Breast epithelium (tissue), 4 donors: ENCODE measurements at regions not wholly inside any gene's neighbourhood (a gene's known extent, or its start where the extent isn't known, plus 50 kb on each side); places are given as distances from the start of the nearest gene placed in this dataset.

ENCODE experiments used
- DNase-seq, 2 donors: peaks; one replicate each; pipeline ENCODE4 v3.0.0-alpha.2; 2019; ENCODE audit warnings: low spot score in 2 of 2
- H3K27ac ChIP-seq, 2 donors: fragments of 200-600 bp; sonication (generic) in 1 of 2; one replicate each; pipeline ENCODE4 v1.5.1; 2016 to 2019; ENCODE audit warnings: mild to moderate bottlenecking in 1 of 2
- H3K27me3 ChIP-seq, 2 donors: fragments of 200-600 bp; sonication (generic) in 1 of 2; one replicate each; pipeline versions ENCODE4 v1.5.1 to v1.6.0; 2017 to 2019; ENCODE audit warnings: control low read depth in 1 of 2, mild to moderate bottlenecking in 1 of 2
- H3K36me3 ChIP-seq: fragments of 200-600 bp; one replicate; pipeline ENCODE4 v1.5.1; 2019
- H3K4me1 ChIP-seq, 2 donors: fragments of 200-600 bp; sonication (generic); one replicate each; pipeline ENCODE4 v1.5.1; 2016 to 2019; ENCODE audit warnings: control low read depth in 1 of 2
- H3K4me3 ChIP-seq, 3 donors: fragments of 200-600 bp; sonication (generic); 1 replicate in 2 of 3; 2 replicates in 1 of 3; pipeline ENCODE4 v1.5.1; 2016 to 2019; ENCODE audit warnings: mild to moderate bottlenecking in 3 of 3, moderate library complexity in 2 of 3
- H3K9me3 ChIP-seq, 2 donors: fragments of 200-600 bp; sonication (generic) in 1 of 2; one replicate each; pipeline ENCODE4 v1.5.1; 2016 to 2019; ENCODE audit warnings: control low read depth in 1 of 2
- POLR2A ChIP-seq: fragments of 450-650 bp; IDR thresholded peaks from one replicate; pipeline ENCODE4 v1.6.1; 2016; ENCODE audit warnings: antibody characterized with exemption, mild to moderate bottlenecking, moderate library complexity
- POLR2AphosphoS5 ChIP-seq, 3 donors: sonication (generic); formaldehyde crosslinking; IDR thresholded peaks; one replicate each; pipeline ENCODE4 v1.6.1; 2017; ENCODE audit warnings: antibody characterized with exemption in 3 of 3
- intact Hi-C: fragments of 100-400 bp; cut with DNase I; formaldehyde crosslinking; loops from one replicate; pipeline ENCODE4 v1.15.1; 2023; ENCODE audit warnings: low total_unique reads
- TF ChIP-seq, protein P1 (sequence below), 3 donors: fragments of 450-650 bp; IDR thresholded peaks; one replicate each; pipeline ENCODE4 v1.5.1; 2016 to 2017; ENCODE audit warnings: antibody characterized with exemption in 3 of 3, mild to moderate bottlenecking in 3 of 3, moderate library complexity in 3 of 3

GRCh38 chr1:101476541-101476940, 239.7 kb downstream of the S1PR1 start:
- Histone ChIP-seq H3K4me3 (no peak overlapping the region), H3K27ac (no peak overlapping the region), H3K27me3 (no peaks in the 10 kb centered on the region), H3K9me3 (peaks cover 0 to 9% of the 10 kb centered on the region in 2 donors), H3K36me3 (no peaks in the 10 kb centered on the region), H3K4me1 (no peaks in the 10 kb centered on the region)
- no peak for DNase-seq
- TF ChIP-seq, protein P1, sequence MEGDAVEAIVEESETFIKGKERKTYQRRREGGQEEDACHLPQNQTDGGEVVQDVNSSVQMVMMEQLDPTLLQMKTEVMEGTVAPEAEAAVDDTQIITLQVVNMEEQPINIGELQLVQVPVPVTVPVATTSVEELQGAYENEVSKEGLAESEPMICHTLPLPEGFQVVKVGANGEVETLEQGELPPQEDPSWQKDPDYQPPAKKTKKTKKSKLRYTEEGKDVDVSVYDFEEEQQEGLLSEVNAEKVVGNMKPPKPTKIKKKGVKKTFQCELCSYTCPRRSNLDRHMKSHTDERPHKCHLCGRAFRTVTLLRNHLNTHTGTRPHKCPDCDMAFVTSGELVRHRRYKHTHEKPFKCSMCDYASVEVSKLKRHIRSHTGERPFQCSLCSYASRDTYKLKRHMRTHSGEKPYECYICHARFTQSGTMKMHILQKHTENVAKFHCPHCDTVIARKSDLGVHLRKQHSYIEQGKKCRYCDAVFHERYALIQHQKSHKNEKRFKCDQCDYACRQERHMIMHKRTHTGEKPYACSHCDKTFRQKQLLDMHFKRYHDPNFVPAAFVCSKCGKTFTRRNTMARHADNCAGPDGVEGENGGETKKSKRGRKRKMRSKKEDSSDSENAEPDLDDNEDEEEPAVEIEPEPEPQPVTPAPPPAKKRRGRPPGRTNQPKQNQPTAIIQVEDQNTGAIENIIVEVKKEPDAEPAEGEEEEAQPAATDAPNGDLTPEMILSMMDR (IDR thresholded peaks at IDR 0.05): no peak
- TF ChIP-seq POLR2AphosphoS5 (IDR thresholded peaks at IDR 0.05) (no peak), POLR2A (no peak)
- intact Hi-C loops: loop anchor here (5.0 kb wide), 1 partner anchor 1996 kb away; no protein-coding TSS in a partner anchor

GRCh38 chr1:101479945-101480344, 243.1 kb downstream of the S1PR1 start:
- H3K36me3 ChIP-seq: no peaks in the 10 kb centered on the region
- H3K27ac ChIP-seq: no peak overlapping the region
- H3K4me3 ChIP-seq: no peak overlapping the region
- intact Hi-C loops: loop anchor here (5.0 kb wide), 1 partner anchor 1992 kb away; no protein-coding TSS in a partner anchor
- TF ChIP-seq, protein P1 (IDR thresholded peaks at IDR 0.05): no peak
- TF ChIP-seq POLR2A: no peak
- no peak for DNase-seq
- H3K9me3 ChIP-seq: no peaks in the 10 kb centered on the region
- no peaks in the 10 kb centered on the region for H3K27me3 ChIP-seq
- no peaks in the 10 kb centered on the region for H3K4me1 ChIP-seq

GRCh38 chr1:101482306-101482705, 245.5 kb downstream of the S1PR1 start:
- Histone ChIP-seq H3K27ac (no peak overlapping the region), H3K27me3 (no peaks in the 10 kb centered on the region), H3K36me3 (no peaks in the 10 kb centered on the region), H3K4me3 (no peak overlapping the region), H3K4me1 (no peaks in the 10 kb centered on the region), H3K9me3 (no peaks in the 10 kb centered on the region)
- TF ChIP-seq POLR2AphosphoS5 (IDR thresholded peaks at IDR 0.05) (no peak), POLR2A (no peak)
- TF ChIP-seq, protein P1 (IDR thresholded peaks at IDR 0.05): no peak
- intact Hi-C loops: no loop called here
- no peak for DNase-seq

DNA sequence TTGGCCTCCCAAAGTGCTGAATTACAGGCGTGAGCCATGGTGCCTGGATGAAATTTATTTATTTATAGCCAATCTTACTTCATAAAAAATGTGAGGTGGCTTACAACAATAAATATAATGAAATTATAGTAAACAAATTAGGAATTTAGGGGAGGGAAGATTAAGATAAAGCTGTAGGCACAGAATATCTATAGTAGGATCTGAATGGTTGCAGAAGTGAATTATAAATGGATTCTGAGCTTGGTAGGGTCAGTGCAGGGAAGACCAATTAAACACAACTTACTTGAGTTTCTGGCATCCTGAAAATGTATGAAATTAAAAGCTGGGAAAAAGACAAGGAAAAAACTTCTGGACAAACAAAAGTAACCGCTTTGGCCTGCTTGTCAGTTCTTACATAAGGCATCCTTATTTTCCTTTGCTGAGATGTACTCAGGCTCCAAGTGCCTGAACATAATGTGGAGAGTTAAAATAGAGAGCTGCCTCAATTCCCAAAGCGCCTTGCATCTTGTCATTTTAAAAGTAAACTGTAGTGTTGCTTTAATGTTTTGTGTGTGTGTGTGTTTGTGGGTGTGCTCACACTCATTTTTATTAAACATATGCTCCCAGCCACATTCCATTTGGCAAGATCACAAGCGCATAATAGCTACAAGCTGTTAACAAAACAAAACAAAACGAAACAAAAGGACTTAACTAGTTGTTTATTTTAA, 247.3 kb downstream of the S1PR1 start:
- Histone ChIP-seq H3K27me3 (no peaks in the 10 kb centered on the region), H3K4me1 (no peaks in the 10 kb centered on the region), H3K36me3 (no peaks in the 10 kb centered on the region), H3K4me3 (no peak overlapping the region), H3K9me3 (no peaks in the 10 kb centered on the region), H3K27ac (no peak overlapping the region)
- TF ChIP-seq POLR2AphosphoS5 (IDR thresholded peaks at IDR 0.05) (no peak), POLR2A (no peak)
- TF ChIP-seq, protein P1 (IDR thresholded peaks at IDR 0.05): no peak
- intact Hi-C loops: no loop called here
- DNase-seq: no peak

GRCh38 chr1:101484689-101485338, 248.0 kb downstream of the S1PR1 start:
- intact Hi-C loops: no loop called here
- no peak for DNase-seq
- no peaks in the 10 kb centered on the region for H3K9me3 ChIP-seq
- H3K36me3 ChIP-seq: no peaks in the 10 kb centered on the region
- TF ChIP-seq, protein P1 (IDR thresholded peaks at IDR 0.05): no peak
- TF ChIP-seq POLR2A: no peak
- TF ChIP-seq POLR2AphosphoS5 (IDR thresholded peaks at IDR 0.05): no peak
- no peak overlapping the region for H3K27ac ChIP-seq
- H3K27me3 ChIP-seq: no peaks in the 10 kb centered on the region
- H3K4me3 ChIP-seq: no peak overlapping the region
- no peaks in the 10 kb centered on the region for H3K4me1 ChIP-seq
